CD14-positive monocyte (primary cell): ENCODE measurements at regions not wholly inside any gene's neighbourhood (a gene's known extent, or its start where the extent isn't known, plus 50 kb on each side); places are given as distances from the start of the nearest gene placed in this dataset.

ENCODE experiments used
- DNase-seq, 3 donors: peaks; one replicate each; pipeline ENCODE4 v3.0.0-alpha.2; 2011 to 2022
- H2AFZ ChIP-seq: 2 replicates; pipeline ENCODE4 v1.6.0; 2012; ENCODE audit warnings: mild to moderate bottlenecking, low read depth, low read length, inconsistent platforms; ENCODE audit not compliant: insufficient read depth, poor library complexity, severe bottlenecking
- H3K27ac ChIP-seq, 2 donors: 1 replicate in 1 of 2; 2 replicates in 1 of 2; pipeline ENCODE4 v1.5.1; 2012 to 2013; ENCODE audit warnings: low read length in 2 of 2, control low read depth in 1 of 2, inconsistent platforms in 1 of 2, low read depth in 1 of 2, mild to moderate bottlenecking in 1 of 2
- H3K27me3 ChIP-seq, 2 donors: one replicate each; pipeline versions ENCODE4 v1.6.0 to v1.6.1; 2011 to 2013; ENCODE audit warnings: low read length in 2 of 2; ENCODE audit not compliant: control insufficient read depth in 2 of 2, insufficient read depth in 2 of 2
- H3K36me3 ChIP-seq, 2 donors: replicated peaks in 1 of 2; 1 replicate in 1 of 2; 2 replicates in 1 of 2; pipeline versions ENCODE4 v1.5.1 to v1.6.1; 2012 to 2013; ENCODE audit warnings: low read length in 2 of 2, control low read depth in 1 of 2, inconsistent platforms in 1 of 2, mild to moderate bottlenecking in 1 of 2; ENCODE audit not compliant: insufficient read depth in 2 of 2, control insufficient read depth in 1 of 2
- H3K4me1 ChIP-seq, 2 donors: 1 replicate in 1 of 2; 2 replicates in 1 of 2; pipeline versions ENCODE4 v1.5.1 to v1.6.1; 2012 to 2013; ENCODE audit warnings: low read length in 2 of 2, control low read depth in 1 of 2, inconsistent platforms in 1 of 2, mild to moderate bottlenecking in 1 of 2, moderate library complexity in 1 of 2; ENCODE audit not compliant: insufficient read depth in 2 of 2, control insufficient read depth in 1 of 2
- H3K4me2 ChIP-seq: replicated peaks from 2 replicates; pipeline ENCODE3; 2012; ENCODE audit warnings: low read length, moderate library complexity, mild to moderate bottlenecking; ENCODE audit not compliant: poor library complexity, severe bottlenecking; ENCODE audit errors: extremely low read depth
- H3K4me3 ChIP-seq, 3 experiments: fragments of 200-600 bp in 1 of 3; sonication (generic) in 1 of 3; replicated peaks in 1 of 3; 1 replicate in 2 of 3; 2 replicates in 1 of 3; pipeline ENCODE4 v1.5.1; 2011 to 2013; ENCODE audit warnings: low read length in 3 of 3, mild to moderate bottlenecking in 3 of 3, control low read depth in 2 of 3, low read depth in 2 of 3, inconsistent platforms in 1 of 3, moderate library complexity in 1 of 3
- H3K79me2 ChIP-seq: 2 replicates; pipeline ENCODE4 v1.6.0; 2012; ENCODE audit warnings: mild to moderate bottlenecking, control low read depth, inconsistent platforms, low read length, moderate library complexity; ENCODE audit not compliant: insufficient read depth
- H3K9ac ChIP-seq: 2 replicates; pipeline ENCODE4 v1.6.0; 2017; ENCODE audit warnings: low read length, mild to moderate bottlenecking; ENCODE audit not compliant: insufficient read depth, poor library complexity, severe bottlenecking
- H3K9me3 ChIP-seq, 2 donors: replicated peaks in 1 of 2; 1 replicate in 1 of 2; 2 replicates in 1 of 2; pipeline versions ENCODE4 v1.5.1 to v1.6.1; 2012 to 2013; ENCODE audit warnings: low read length in 2 of 2, control low read depth in 1 of 2; ENCODE audit not compliant: control insufficient read depth in 1 of 2, insufficient read depth in 1 of 2
- H4K20me1 ChIP-seq: 2 replicates; pipeline ENCODE4 v1.6.0; 2012; ENCODE audit warnings: mild to moderate bottlenecking, low read length, control low read depth, moderate library complexity; ENCODE audit not compliant: insufficient read depth
- H3K27ac Mint-ChIP-seq, 7 donors: one replicate each; pipeline ENCODE4 v1.8.0; 2020; ENCODE audit warnings: mild to moderate bottlenecking in 7 of 7, mixed read lengths in 7 of 7, moderate library complexity in 6 of 7, inconsistent platforms in 2 of 7
- H3K27me3 Mint-ChIP-seq, 3 donors: one replicate each; pipeline ENCODE4 v1.8.0; 2021 to 2022; ENCODE audit warnings: low read depth in 3 of 3, mild to moderate bottlenecking in 3 of 3, mixed read lengths in 3 of 3, moderate library complexity in 3 of 3, inconsistent platforms in 1 of 3
- H3K36me3 Mint-ChIP-seq, 2 donors: one replicate each; pipeline ENCODE4 v1.8.0; 2020; ENCODE audit warnings: mixed read lengths in 2 of 2, inconsistent platforms in 1 of 2, mild to moderate bottlenecking in 1 of 2
- H3K4me1 Mint-ChIP-seq: one replicate; pipeline ENCODE4 v1.8.0; 2020; ENCODE audit warnings: mild to moderate bottlenecking, mixed read lengths
- H3K4me3 Mint-ChIP-seq, 2 donors: one replicate each; pipeline ENCODE4 v1.8.0; 2020; ENCODE audit warnings: mild to moderate bottlenecking in 2 of 2, mixed read lengths in 2 of 2, moderate library complexity in 1 of 2
- H3K9me3 Mint-ChIP-seq, 7 donors: one replicate each; pipeline ENCODE4 v1.8.0; 2020 to 2022; ENCODE audit warnings: mixed read lengths in 7 of 7, mild to moderate bottlenecking in 6 of 7, moderate library complexity in 6 of 7, inconsistent platforms in 2 of 7
- CTCF ChIP-seq: fragments of 200-600 bp; IDR thresholded peaks from one replicate; pipeline ENCODE4 v1.8.0; 2022; ENCODE audit warnings: antibody characterized with exemption, mild to moderate bottlenecking
- WGBS: methylation state at CpG from one replicate; pipeline ENCODE4 v1.1.5; 2013; ENCODE audit warnings: missing lambda C conversion rate; ENCODE audit not compliant: insufficient coverage; 5-methylcytosine and 5-hydroxymethylcytosine counted together
- intact Hi-C, 2 donors: fragments of 100-400 bp; cut with micrococcal nuclease; formaldehyde crosslinking; loops; one replicate each; pipeline versions ENCODE4 v1.15.0 to v1.15.1; 2023

- intact Hi-C loops, result no loop called here
- H3K79me2 ChIP-seq, result no peaks in the 10 kb centered on the region
Observed at GRCh38 chr5:91794455-91794854, 411.3 kb upstream of the ARRDC3 start.

DNA sequence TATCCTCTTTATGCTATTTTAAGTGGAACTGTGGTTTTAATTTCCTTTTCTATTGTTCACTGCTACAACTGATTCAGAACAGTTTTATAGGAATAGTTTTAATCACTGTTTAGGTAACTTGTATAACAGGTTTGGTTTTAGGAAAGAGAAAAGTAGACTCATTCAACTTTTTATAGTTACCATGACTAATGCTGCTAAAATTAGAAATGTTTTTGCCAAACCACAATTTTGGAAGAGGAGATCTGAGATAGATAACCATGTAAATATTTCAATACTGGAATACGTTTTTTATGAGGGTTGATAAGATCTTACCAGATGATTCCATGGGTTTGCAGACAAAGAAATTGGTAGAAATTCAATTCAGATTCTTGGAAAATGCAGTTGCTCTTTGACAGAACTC lies 404.6 kb upstream of the ARRDC3 start:
- Mint-ChIP-seq H3K4me3 (no peak overlapping the region), H3K9me3 (peaks cover 0 to 5% (median 2%) of the 10 kb centered on the region in 7 donors), H3K36me3 (no peaks in the 10 kb centered on the region), H3K27ac (no peak overlapping the region), H3K4me1 (no peaks in the 10 kb centered on the region), H3K27me3 (peaks cover 0 to 1% (median 0%) of the 10 kb centered on the region in 3 donors)
- no CpG with 5 or more reads among the region's 1 CpG for whole genome bisulfite sequencing
- H3K4me3 ChIP-seq, result no peak overlapping the region
- H3K4me1 ChIP-seq, result no peaks in the 10 kb centered on the region
- no peak for TF ChIP-seq CTCF
- no peak overlapping the region for H3K27ac ChIP-seq
- H4K20me1 ChIP-seq, result no peaks in the 10 kb centered on the region
- no peak overlapping the region for H3K9ac ChIP-seq
- no peaks in the 10 kb centered on the region for H3K36me3 ChIP-seq
- H3K9me3 ChIP-seq, result peaks cover 0 to 6% of the 10 kb centered on the region in 2 donors
- H3K4me2 ChIP-seq, result no peak overlapping the region
- no peak overlapping the region for H2AFZ ChIP-seq
- no peaks in the 10 kb centered on the region for H3K27me3 ChIP-seq
- intact Hi-C loops, result no loop called here
- H3K79me2 ChIP-seq, result no peaks in the 10 kb centered on the region
- DNase-seq, result no peak

More at GRCh38 chr5:91794455-91794854, 411.3 kb upstream of the ARRDC3 start:
- TF ChIP-seq CTCF, result no peak
- Histone ChIP-seq H3K4me1 (no peaks in the 10 kb centered on the region), H3K27ac (no peak overlapping the region), H3K9me3 (no peaks in the 10 kb centered on the region), H3K4me3 (no peak overlapping the region), H3K36me3 (no peaks in the 10 kb centered on the region), H4K20me1 (no peaks in the 10 kb centered on the region), H3K27me3 (no peaks in the 10 kb centered on the region), H3K9ac (no peak overlapping the region), H2AFZ (no peak overlapping the region), H3K4me2 (no peak overlapping the region)
- Mint-ChIP-seq H3K4me3 (no peak overlapping the region), H3K4me1 (no peaks in the 10 kb centered on the region), H3K9me3 (peaks cover 0 to 6% (median 1%) of the 10 kb centered on the region in 7 donors), H3K36me3 (no peaks in the 10 kb centered on the region), H3K27me3 (no peaks in the 10 kb centered on the region), H3K27ac (no peak overlapping the region)
- WGBS, result no CpG with 5 or more reads among the region's 2 CpGs
- DNase-seq, result no peak
